ENCODE measurements at regions not wholly inside any gene's neighbourhood (a gene's known extent, or its start where the extent isn't known, plus 50 kb on each side); places are given as distances from the start of the nearest gene placed in this dataset.
"Not testable (repeated sequence)": the region's sequence is repeated elsewhere in the genome, so short reads cannot be mapped to it uniquely, and the experiment has no call there.

DNA sequence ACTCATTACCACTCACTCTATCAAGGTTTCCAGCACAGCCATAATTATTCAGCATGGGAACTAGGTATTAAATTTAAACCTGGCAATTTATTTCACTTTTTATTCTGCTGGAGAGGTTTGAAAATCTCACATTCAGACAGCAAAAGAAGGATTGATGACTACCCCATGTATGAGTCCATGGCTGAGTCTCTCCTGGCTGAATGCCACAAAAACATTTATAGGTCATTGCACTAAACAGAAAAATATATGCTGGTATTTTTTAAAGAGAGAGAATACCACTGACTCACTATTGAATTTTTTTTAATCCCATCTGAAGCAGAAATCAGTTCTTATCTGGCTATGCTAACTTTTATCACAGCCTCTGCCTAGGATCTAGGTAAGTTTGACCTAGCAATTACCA, 336.3 kb downstream of the PPP1R3A start:
- TF ChIP-seq CTCF (IDR thresholded peaks at IDR 0.05; ENCODE audit: unreplicated experiment) = no peak
- Mint-ChIP-seq H3K9me3 (ENCODE audit: low read depth, unreplicated experiment) (peaks cover 13% of the 10 kb centered on the region), H3K36me3 (ENCODE audit: insufficient read depth, unreplicated experiment) (no peaks in the 10 kb centered on the region), H3K4me1 (ENCODE audit: low read depth, unreplicated experiment) (no peaks in the 10 kb centered on the region), H3K4me3 (ENCODE audit: low read depth, unreplicated experiment) (no peak overlapping the region), H3K27ac (ENCODE audit: unreplicated experiment) (no peak overlapping the region), H3K27me3 (ENCODE audit: unreplicated experiment) (no peaks in the 10 kb centered on the region)
- intact Hi-C loops (cut with micrococcal nuclease; ENCODE audit: unreplicated experiment) = no loop called here
- DNase-seq = no peak
- no TSS peak for BruUV-seq (replicated peaks)
- CTCF ChIA-PET = no interaction called here

- H3K36me3 Mint-ChIP-seq (ENCODE audit: insufficient read depth, unreplicated experiment); H3K4me1 Mint-ChIP-seq (ENCODE audit: low read depth, unreplicated experiment); DNase-seq; H3K4me3 Mint-ChIP-seq (ENCODE audit: low read depth, unreplicated experiment); H3K9me3 Mint-ChIP-seq (ENCODE audit: low read depth, unreplicated experiment); H3K27ac Mint-ChIP-seq (ENCODE audit: unreplicated experiment); BruUV-seq (replicated peaks); intact Hi-C loops (cut with micrococcal nuclease; ENCODE audit: unreplicated experiment); H3K27me3 Mint-ChIP-seq (ENCODE audit: unreplicated experiment); CTCF ChIA-PET: not testable (repeated sequence)
These were observed 355.6 kb downstream of the PPP1R3A start for GRCh38 chr7:113563257-113563656.

GRCh38 chr7:113562801-113563200, 356.0 kb downstream of the PPP1R3A start:
- Mint-ChIP-seq H3K4me1 (ENCODE audit: low read depth, unreplicated experiment) (no peaks in the 10 kb centered on the region), H3K27me3 (ENCODE audit: unreplicated experiment) (no peaks in the 10 kb centered on the region), H3K27ac (ENCODE audit: unreplicated experiment) (no peak overlapping the region), H3K4me3 (ENCODE audit: low read depth, unreplicated experiment) (no peak overlapping the region), H3K9me3 (ENCODE audit: low read depth, unreplicated experiment) (no peaks in the 10 kb centered on the region), H3K36me3 (ENCODE audit: insufficient read depth, unreplicated experiment) (no peaks in the 10 kb centered on the region)
- no peak for DNase-seq
- no peak for TF ChIP-seq CTCF (IDR thresholded peaks at IDR 0.05; ENCODE audit: unreplicated experiment)
- intact Hi-C loops (cut with micrococcal nuclease; ENCODE audit: unreplicated experiment) = no loop called here
- CTCF ChIA-PET = no interaction called here
- no TSS peak for BruUV-seq (replicated peaks)

DNA sequence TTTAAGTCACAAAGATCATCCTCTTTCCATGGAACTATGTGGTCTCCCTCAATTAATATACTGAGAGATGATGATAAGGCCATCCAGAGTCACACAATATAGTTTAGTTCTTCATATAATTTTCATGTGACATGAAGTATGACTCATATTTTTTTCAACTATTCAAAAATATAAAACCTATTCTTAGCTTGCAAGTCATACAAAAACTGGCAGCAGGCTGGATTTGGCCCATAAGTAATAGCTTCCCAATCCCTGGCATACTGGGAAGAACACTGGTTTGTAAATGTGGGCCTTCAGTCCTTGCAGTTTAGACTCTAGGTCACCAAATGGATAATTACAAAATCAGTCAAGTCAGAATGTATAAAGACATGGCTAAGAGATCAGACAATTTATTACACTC, 356.6 kb downstream of the PPP1R3A start:
- intact Hi-C loops (cut with micrococcal nuclease; ENCODE audit: unreplicated experiment) = no loop called here
- no peak for TF ChIP-seq CTCF (IDR thresholded peaks at IDR 0.05; ENCODE audit: unreplicated experiment)
- Mint-ChIP-seq H3K9me3 (ENCODE audit: low read depth, unreplicated experiment) (no peaks in the 10 kb centered on the region), H3K4me1 (ENCODE audit: low read depth, unreplicated experiment) (no peaks in the 10 kb centered on the region), H3K27me3 (ENCODE audit: unreplicated experiment) (no peaks in the 10 kb centered on the region), H3K36me3 (ENCODE audit: insufficient read depth, unreplicated experiment) (no peaks in the 10 kb centered on the region), H3K4me3 (ENCODE audit: low read depth, unreplicated experiment) (no peak overlapping the region), H3K27ac (ENCODE audit: unreplicated experiment) (no peak overlapping the region)
- DNase-seq = no peak
- BruUV-seq (replicated peaks) = no TSS peak
- CTCF ChIA-PET = no interaction called here

- Mint-ChIP-seq H3K27ac (ENCODE audit: unreplicated experiment) (no peak overlapping the region), H3K4me3 (ENCODE audit: low read depth, unreplicated experiment) (no peak overlapping the region), H3K9me3 (ENCODE audit: low read depth, unreplicated experiment) (no peaks in the 10 kb centered on the region), H3K4me1 (ENCODE audit: low read depth, unreplicated experiment) (no peaks in the 10 kb centered on the region), H3K36me3 (ENCODE audit: insufficient read depth, unreplicated experiment) (no peaks in the 10 kb centered on the region), H3K27me3 (ENCODE audit: unreplicated experiment) (no peaks in the 10 kb centered on the region)
- no peak for TF ChIP-seq CTCF (IDR thresholded peaks at IDR 0.05; ENCODE audit: unreplicated experiment)
- DNase-seq = no peak
- CTCF ChIA-PET = no interaction called here
- intact Hi-C loops (cut with micrococcal nuclease; ENCODE audit: unreplicated experiment) = no loop called here
- no TSS peak for BruUV-seq (replicated peaks)
These were observed 357.4 kb downstream of the PPP1R3A start for GRCh38 chr7:113561446-113561845.

Measured in Calu3 (cell line).